GM18909 (cell line): ENCODE measurements at regions not wholly inside any gene's neighbourhood (a gene's known extent, or its start where the extent isn't known, plus 50 kb on each side); places are given as distances from the start of the nearest gene placed in this dataset.
A peak's percentile ranks its signal among the peaks of the same experiment; 100 is the strongest.
"Not testable (repeated sequence)": the region's sequence is repeated elsewhere in the genome, so short reads cannot be mapped to it uniquely, and the experiment has no call there.

Experiments
- ATAC-seq: cut with Tn5 transposase; IDR thresholded peaks from one replicate; pipeline ENCODE4 v1.9.1; 2021; ENCODE audit warnings: mild to moderate bottlenecking; ENCODE audit not compliant: unreplicated experiment, poor library complexity

DNA sequence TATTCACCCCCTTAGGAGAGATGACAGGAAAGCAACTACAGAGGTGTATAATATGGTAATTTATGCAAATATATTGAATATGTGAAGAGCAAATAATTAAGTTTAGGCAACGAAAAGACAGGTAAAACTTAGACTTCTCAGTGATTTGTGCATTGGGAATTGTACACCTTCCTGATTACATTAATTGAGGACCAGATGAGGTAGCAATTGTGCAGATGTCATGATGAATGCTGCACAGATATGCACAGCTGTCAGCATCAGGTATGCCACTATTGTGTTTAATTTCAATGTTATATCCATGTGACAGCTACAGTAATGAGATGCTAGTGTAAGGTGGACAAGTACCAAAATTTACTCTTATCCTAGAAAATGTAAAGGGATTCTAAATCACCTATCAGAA is 267.2 kb upstream of the FSIP2 start:
- ATAC-seq: no peak

DNA sequence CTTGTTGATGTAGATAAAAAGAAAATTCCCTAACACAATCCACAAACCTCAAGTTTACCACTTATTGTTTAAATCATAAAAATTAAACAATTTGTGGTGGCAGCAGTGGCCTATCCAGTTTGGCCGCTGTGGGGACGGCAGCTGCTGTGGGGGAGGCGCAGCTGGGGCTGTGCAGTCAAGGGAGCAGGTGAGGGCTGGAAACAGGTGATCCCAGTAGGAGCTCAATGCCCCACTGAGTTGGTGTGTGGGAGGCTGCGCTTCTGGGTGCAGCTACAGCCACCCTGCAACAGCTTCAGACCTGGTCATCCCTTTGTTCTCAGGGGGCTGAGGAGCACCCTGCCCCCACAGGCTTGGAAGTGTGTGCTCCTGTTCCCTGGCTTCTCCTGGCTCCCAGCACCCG is 266.0 kb upstream of the FSIP2 start:
- ATAC-seq: no peak

DNA sequence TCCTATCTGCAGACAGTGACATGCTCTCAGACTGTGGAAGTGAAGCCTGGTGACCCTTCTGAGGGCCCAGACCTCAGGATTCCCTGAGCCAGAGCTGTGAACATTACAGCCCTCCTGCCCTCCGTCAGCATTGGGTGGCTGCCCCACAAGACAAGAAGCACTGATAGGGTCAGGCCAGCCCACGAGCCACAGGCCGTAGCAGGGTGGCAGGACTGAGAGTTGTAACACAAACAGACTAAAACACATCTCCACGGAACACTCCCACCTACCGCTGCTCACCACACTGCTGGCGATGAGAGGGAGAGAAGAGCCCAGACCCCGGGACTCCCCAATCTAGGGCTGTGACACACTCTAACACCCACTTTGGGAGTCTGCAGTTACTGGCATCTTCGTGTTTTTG is 264.8 kb upstream of the FSIP2 start:
- ATAC-seq: no peak

DNA sequence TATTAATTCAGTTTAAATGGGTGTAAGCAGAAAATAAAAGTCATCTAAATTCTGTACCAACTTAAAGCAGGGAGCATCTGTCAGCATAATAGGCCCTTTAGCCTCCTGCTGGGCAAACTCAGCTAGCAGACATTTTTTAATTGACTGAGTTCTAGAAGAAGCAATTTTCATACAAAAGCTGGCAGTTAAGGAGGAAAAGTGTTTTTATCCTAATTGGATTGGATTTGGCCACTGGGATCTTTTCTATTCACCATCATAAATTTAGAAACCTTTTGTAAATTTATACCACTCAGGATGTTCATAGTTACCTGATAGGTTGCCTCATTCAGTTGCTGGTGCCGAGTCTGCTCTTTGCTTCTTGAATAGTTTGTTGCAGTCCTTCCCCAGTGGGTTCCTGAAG is 262.7 kb upstream of the FSIP2 start:
- ATAC-seq: no peak

DNA sequence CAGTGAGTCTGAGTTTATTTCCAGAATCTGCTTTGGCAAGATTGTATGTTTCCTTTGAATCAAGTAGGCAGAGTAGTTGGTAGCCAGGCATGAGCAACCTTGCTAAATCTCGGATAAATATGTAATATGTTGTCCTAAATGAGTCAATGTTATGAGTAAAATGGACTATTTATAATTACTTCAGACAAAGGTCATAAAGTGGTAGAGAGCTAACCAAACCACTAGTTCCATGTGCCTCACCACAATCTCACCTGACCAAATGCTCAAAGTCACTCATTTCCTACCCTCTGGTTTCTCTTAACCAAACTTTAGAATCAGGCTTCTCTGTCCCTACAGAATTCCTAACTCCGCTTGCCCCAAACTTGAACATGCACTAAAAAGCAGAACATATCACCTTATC is 261.2 kb upstream of the FSIP2 start:
- no peak for ATAC-seq

DNA sequence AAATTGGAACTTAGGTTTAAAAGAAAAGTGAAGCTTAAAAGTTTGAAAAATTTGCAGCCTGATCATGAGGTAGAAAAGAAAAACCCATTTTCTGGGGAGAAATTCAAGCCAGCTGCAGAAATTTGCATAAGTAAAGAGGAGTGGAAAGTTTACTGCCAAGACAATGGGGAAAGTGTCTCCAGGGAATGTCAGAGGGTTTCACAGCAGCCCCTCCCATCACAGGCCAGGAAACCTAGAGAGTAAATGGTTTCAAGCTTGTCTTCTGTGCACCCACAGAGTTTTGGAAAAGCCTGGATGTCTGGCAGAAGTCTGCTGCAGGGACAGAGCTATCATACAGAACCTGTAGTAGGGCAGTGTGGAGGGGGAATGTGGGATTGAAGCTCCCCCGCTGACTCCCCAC is 254.0 kb upstream of the FSIP2 start:
- no peak for ATAC-seq

DNA sequence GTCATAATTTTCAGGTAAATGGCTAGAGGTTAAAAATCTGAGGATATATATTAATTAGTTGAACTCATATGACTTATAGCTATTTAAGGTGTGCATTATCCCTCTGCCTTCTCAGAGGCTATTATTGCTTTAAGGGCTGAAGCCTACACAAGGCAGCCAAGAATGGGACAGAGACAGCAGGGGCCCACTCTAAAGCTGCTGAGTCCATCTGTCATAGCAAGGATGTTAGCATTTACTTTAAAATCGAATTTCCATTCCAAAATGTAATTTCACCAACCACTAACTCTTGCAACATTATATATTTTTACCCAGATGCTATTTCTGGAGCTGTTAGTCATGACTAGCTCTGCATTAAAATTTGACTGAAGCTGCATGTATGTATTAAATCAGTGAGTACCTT is 236.3 kb upstream of the FSIP2 start:
- no peak for ATAC-seq

DNA sequence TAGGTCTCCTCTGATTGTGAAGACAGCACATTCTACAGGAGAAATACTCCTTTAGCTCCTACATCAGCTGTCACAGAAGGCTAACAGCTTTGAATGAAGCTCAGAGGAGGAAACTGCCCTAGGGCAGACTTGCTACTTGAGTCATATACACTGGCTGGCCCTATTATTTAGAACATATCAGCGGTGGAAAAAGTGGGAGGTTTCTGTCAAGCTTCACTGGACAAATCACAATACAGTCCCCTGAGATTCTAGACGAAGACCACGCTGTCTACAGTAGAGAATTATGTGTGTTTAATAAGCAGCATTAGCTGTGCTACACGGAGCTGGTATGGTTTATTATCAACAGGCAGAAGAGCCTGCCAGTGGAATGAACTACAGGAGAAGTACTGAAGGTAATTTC is 230.9 kb upstream of the FSIP2 start:
- no peak for ATAC-seq

DNA sequence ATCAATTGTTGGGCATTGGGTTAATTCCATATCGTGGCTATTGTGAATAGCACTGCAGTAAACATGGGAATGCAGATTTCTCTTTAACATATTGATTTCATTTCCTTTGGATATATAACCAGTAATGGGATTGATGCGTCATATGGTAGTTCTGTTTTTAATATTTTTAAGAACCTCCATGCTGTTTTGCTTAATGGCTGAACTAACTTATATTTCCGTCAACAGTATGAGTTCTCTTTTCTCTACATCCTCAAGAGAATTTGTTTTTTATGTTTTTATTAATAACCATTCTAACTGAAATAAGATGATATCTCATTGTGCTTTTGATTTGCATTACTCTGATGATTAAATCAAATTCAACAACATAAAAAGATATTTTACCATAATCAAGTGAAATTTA is 228.5 kb upstream of the FSIP2 start:
- no peak for ATAC-seq

DNA sequence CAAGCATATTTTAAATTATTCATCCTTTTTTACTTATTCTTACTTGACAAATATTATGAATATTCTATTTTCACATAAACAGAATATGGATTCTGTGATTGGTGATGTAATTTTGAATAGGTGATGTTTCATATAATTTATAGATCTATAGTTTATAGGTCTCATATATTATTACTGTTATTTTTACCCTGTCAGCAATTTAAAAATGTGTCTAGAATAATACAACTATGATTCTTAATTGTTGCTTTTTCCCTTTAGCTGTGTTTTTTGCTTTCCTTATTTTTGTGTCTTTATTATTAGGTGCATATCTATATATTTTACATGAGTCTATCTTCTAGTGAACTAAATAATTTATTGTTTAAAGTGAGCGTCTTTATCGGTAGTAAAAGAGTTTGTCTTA is 226.7 kb upstream of the FSIP2 start:
- no peak for ATAC-seq

DNA sequence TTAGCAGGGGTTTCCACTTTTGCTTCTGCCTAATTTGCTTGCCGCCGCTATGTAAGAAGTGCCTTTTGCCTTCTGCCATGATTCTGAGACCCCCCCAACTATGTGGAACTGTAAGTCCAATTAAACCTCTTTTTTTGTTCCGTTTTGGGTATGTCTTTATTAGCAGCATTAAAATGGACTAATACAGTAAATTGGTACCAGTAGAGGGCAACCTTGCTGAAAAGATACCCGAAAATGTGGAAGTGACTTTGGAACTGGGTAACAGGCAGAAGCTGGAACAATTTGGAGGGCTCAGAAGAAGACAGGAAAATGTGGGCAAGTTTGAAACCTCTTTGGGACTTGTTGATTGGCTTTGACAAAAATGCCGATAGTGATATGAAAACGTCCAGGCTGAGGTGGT is 216.1 kb upstream of the FSIP2 start:
- no peak for ATAC-seq

DNA sequence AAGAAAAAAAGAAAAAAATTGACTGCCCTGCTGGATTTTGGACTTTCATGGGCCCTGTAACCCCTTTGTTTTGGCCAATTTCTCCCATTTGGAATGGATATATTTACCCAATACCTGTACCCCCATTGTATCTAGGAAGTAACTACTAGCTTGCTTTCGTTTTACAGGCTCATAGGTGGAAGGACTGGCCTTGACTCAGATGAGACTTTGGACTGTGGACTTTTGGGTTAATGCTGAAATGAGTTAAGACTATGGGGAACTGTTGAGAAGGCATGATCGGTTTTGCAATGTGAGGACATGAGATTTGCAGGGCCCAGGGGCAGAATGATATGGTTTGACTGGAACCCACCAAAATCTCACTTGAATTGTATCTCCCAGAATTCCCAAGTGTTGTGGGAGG is 214.4 kb upstream of the FSIP2 start:
- not testable (repeated sequence) for ATAC-seq

DNA sequence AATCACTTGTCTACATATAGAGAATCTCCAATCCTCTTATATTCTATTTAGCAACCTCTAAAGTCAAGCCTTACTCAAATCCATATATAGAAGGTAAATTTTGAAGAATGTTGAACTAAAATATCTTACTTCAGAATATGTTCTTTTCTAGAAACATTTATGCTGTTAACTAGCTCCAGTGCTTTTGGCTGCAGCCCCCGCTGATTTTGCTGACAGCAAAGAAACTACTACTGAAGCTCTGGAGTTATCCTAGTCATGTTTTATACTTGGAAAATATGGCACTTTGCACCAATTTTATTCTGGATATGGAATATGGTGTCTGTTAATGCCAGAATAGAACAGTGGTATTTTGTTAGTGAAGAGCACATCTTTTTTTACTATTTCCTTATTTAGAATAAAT is 212.4 kb upstream of the FSIP2 start:
- ATAC-seq: no peak

DNA sequence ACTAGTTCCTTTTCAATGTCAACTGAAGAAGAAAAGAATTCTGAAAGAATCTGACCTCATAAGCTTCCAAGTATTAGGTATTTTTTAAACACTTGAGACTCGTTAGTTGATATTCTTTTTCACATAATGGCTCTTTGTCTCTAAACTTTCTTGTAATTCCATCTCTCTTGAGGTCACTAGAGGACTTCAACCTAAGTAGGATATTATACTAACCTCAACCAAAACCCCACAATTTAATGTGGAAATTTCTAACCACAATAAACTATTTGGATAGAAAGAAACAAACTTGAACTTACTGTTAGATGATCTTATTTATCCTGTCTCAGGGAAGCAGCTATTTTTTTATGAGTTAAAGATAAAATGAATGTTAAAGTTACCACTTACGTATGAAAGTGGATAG is 206.9 kb upstream of the FSIP2 start:
- ATAC-seq: no peak

DNA sequence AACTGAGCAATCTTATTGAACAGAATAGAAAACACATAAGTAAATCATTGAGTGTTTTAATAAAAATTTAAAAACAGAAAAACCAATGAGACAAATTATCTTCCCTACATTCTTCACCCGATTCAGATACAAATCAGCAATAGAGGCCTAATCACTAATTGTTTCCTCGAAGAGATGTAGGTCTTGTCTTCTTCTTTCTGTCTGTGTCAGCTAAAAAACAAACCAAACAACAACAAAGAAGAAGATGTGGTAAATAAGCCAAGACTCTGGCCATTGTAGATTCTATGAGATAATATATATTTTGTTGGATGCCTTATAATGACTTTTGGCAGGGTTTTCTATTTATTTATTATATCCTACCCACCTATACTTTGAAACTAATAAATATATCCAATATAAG is 200.9 kb upstream of the FSIP2 start:
- ATAC-seq: no peak

DNA sequence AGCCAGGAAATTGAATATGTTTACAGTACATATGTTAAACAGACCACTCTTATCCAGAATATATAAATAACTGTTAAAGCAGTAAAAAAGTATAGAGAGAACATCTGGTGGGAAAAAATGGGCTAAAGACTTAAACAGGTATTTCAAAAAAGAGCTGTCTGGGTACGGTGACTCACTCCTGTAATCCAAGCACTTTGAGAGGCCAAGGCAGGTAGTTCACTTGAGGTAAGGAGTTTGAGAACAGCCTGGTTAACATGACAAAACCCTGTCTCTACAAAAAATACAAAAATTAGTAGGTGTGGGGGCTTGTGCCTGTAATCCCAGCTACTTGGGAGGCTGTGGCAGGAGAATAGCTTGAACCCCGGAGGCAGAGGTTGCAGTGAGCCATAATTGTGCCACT is 171.4 kb upstream of the FSIP2 start:
- ATAC-seq: no peak

DNA sequence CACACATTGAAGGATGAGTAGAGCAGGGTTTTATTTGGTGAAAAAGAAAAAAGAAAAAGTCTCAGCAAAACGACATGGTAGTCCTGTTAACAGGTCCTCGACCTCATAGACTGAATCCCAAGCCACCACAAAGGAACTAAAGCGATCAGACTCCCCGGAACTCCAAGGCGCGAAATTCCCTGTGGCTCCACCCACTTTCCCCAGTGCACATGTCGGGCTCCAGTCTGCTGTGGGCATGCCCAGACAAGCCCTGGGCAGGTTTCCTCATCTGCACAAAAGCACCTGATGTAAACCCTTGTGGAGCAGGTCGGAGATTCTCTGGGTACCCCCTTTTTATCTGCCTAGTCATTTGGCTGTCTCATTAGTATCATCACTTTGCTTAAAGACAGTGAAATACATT is 170.7 kb upstream of the FSIP2 start:
- ATAC-seq: no peak

DNA sequence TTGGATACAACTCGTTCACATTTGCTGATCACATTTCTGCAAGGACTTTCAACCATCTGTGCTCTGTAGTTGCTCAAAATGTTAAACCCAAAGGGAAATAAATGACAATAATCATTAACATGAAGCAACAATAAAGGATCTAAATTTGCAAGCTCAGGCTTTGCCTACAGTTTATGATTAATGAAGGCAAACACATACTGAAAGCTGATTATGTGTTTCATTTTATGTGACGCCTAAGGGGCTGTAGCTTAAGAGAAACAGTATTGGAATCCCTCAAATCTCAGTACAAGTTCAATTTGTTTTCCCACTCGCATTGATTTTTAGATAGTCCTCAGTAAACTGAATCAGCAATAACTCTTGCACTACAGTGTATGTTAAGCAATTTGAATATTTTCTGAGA is 160.3 kb upstream of the FSIP2 start:
- ATAC-seq: peak; percentile 73

DNA sequence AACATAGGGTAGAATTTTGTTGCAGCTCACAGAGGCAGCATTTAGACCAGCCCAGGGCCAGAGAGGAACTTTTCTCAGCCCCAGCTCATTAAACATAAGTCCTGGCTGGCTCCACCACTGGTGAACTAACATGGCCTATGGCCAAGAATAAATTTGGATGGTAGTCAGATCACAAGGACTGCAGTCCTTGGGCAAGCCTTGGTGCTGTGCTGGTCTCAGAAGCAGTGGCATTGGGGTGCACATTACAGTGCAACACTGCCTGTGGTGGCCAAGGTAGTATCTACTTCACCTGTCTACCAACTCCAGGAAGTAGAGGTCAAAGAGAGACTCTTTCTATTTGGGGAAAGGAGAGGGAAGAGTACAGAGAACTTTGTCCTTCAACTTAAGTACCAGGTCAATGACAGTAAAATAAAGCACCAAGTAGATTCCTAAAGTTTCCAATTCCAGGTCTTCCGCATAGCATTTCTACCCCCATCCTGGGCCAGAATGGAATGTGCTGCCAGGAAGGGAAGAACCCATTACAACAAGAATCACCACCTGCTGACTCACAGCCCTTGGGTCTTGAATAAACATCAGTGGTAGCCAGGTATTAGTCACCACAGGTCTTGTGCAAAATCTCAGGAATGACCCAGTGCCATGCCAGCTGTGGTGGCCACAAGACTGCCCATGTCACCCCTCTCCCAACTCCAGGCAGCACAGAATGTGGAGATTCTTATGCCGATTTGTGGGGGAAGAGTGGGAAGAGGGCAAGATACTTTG is 155.4 kb upstream of the FSIP2 start:
- ATAC-seq: no peak

DNA sequence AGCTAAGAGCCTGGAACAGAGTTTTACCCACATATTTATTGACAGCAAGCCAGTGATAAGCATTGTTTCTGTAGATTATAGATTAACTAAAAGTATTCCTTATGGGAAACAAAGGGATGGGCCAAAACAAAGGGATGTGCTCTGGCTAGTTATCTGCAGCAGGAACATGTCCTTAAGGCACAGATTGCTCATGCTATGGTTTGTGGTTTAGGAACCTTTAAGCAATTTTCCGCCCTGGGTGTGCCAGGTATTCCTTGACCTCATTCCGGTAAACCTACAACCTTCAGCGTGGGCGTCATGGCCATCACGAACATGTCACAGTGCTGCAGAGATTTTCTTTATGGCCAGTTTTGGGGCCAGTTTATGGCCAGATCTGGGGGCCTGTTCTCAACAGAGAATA is 153.4 kb upstream of the FSIP2 start:
- not testable (repeated sequence) for ATAC-seq

DNA sequence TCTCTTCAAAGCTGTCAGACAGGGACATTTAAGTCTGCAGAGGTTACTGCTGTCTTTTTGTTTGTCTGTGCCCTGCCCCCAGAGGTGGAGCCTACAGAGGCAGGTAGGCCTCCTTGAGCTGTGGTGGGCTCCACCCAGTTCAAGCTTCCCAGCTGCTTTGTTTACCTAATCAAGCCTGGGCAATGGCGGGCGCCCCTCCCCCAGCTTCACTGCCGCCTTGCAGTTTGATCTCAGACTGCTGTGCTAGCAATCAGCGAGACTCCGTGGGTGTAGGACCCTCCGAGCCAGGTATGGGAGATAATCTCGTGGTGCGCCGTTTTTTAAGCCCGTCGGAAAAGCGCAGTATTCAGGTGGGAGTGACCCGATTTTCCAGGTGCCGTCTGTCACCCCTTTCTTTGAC is 147.3 kb upstream of the FSIP2 start:
- ATAC-seq: not testable (repeated sequence)

DNA sequence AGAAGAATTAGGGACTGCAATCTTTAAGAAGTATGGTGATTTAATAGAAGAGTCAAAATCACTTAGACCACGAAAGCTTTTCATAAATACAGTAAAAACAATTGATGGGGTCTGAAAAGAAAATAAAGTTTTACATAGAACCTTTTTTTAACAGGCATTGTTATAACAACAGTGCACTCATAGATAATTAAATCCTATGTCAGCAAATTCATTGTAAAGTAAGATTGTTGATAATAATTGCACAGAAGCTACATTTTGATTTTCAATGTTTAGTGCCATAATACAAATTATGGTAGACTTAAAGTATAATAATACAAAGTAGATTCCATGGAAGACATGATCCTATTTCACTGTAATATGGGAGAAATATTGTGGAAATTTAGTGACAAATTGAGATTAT is 130.7 kb upstream of the FSIP2 start:
- ATAC-seq: no peak

DNA sequence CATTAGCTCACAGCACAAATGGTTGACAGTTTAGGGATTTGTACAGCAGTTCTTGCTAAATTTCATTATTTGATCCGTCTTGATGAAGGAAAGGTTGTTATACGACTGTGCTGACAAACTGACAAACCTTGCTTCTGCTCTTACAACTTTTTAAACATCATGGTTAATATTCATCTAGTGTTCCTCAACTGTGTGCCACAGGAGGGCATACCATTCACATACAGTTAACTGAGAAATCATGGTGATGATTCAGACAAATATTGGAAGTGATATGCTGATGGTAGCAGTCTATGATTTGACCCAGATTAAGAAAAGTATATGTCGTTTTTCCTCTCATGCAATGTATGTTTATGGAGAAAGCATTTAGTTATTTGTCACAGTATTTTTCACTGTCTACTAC is 129.8 kb upstream of the FSIP2 start:
- no peak for ATAC-seq
